ENCODE measurements at regions not wholly inside any gene's neighbourhood (a gene's known extent, or its start where the extent isn't known, plus 50 kb on each side); places are given as distances from the start of the nearest gene placed in this dataset.

GRCh38 chr12:93099792-93100191 is 170.7 kb upstream of the EEA1 start:
- POLR2A ChIA-PET, result interaction anchor here (0.7 to 0.9 kb wide), 2 partner anchors 37 to 596 kb away, joined by 3 read pairs; no protein-coding TSS in a partner anchor
- TF ChIP-seq EZH2phosphoT487 (IDR thresholded peaks at IDR 0.05; ENCODE audit: borderline replicate concordance, low read depth, low read length), result no peak
- TF ChIP-seq CTCF (conservative IDR thresholded peaks at IDR 0.05; ENCODE audit: low read length), result no peak
- H2AFZ ChIP-seq (ENCODE audit: low read length), result peak overlapping the region; percentile 14; the same call in 1 of the 2 replicates
- BruUV-seq (replicated peaks), result no TSS peak
- intact Hi-C loops (cut with micrococcal nuclease; ENCODE audit: unreplicated experiment), result loop anchor here (2.0 to 5.0 kb wide), 4 partner anchors 68 to 312 kb away; no protein-coding TSS in a partner anchor
- H3K4me3 ChIP-seq (ENCODE audit: low read depth, low read length, poor library complexity, severe bottlenecking), result no peak overlapping the region
- no peaks in the 10 kb centered on the region for H3K79me2 ChIP-seq (ENCODE audit: insufficient read depth, low read depth, low read length)
- no peak for DNase-seq (ENCODE audit: low spot score)
- H3K4me2 ChIP-seq (ENCODE audit: low read length), result no peak overlapping the region
- H3K27ac ChIP-seq (ENCODE audit: low read depth, low read length, poor library complexity, severe bottlenecking), result no peak overlapping the region
- peaks cover 7% of the 10 kb centered on the region for H3K4me1 ChIP-seq (ENCODE audit: insufficient read depth, low read length, poor library complexity, severe bottlenecking)
- no peaks in the 10 kb centered on the region for H3K9me3 ChIP-seq (ENCODE audit: low read length)
- CTCF ChIA-PET (ENCODE audit: unreplicated experiment), result no interaction called here
- no peaks in the 10 kb centered on the region for H3K36me3 ChIP-seq (ENCODE audit: insufficient read depth, low read length)
- H3K9me2 ChIP-seq (ENCODE audit: insufficient read depth, low read length), result no peaks in the 10 kb centered on the region
- no peaks in the 10 kb centered on the region for H4K20me1 ChIP-seq (ENCODE audit: insufficient read depth, low read length)

GRCh38 chr12:93100610-93101009 is 171.5 kb upstream of the EEA1 start:
- Histone ChIP-seq H3K9me3 (ENCODE audit: low read length) (no peaks in the 10 kb centered on the region), H3K4me2 (ENCODE audit: low read length) (no peak overlapping the region), H3K27ac (ENCODE audit: low read depth, low read length, poor library complexity, severe bottlenecking) (no peak overlapping the region), H3K4me3 (ENCODE audit: low read depth, low read length, poor library complexity, severe bottlenecking) (no peak overlapping the region), H3K4me1 (ENCODE audit: insufficient read depth, low read length, poor library complexity, severe bottlenecking) (peaks cover 4% of the 10 kb centered on the region), H2AFZ (ENCODE audit: low read length) (no peak overlapping the region), H3K9me2 (ENCODE audit: insufficient read depth, low read length) (no peaks in the 10 kb centered on the region), H3K36me3 (ENCODE audit: insufficient read depth, low read length) (no peaks in the 10 kb centered on the region), H3K79me2 (ENCODE audit: insufficient read depth, low read depth, low read length) (no peaks in the 10 kb centered on the region), H4K20me1 (ENCODE audit: insufficient read depth, low read length) (no peaks in the 10 kb centered on the region)
- BruUV-seq (replicated peaks), result no TSS peak
- intact Hi-C loops (cut with micrococcal nuclease; ENCODE audit: unreplicated experiment), result no loop called here
- ChIA-PET POLR2A (interaction anchor here (0.9 kb wide), 1 partner anchor 37 kb away, joined by 3 read pairs; no protein-coding TSS in a partner anchor), CTCF (ENCODE audit: unreplicated experiment) (no interaction called here)
- no peak for DNase-seq (ENCODE audit: low spot score)
- TF ChIP-seq CTCF (conservative IDR thresholded peaks at IDR 0.05; ENCODE audit: low read length), result no peak
- TF ChIP-seq EZH2phosphoT487 (IDR thresholded peaks at IDR 0.05; ENCODE audit: borderline replicate concordance, low read depth, low read length), result no peak

GRCh38 chr12:93101367-93101766 is 172.3 kb upstream of the EEA1 start:
- Histone ChIP-seq H2AFZ (ENCODE audit: low read length) (no peak overlapping the region), H3K79me2 (ENCODE audit: insufficient read depth, low read depth, low read length) (no peaks in the 10 kb centered on the region), H3K4me3 (ENCODE audit: low read depth, low read length, poor library complexity, severe bottlenecking) (no peak overlapping the region), H3K36me3 (ENCODE audit: insufficient read depth, low read length) (no peaks in the 10 kb centered on the region), H3K9me2 (ENCODE audit: insufficient read depth, low read length) (no peaks in the 10 kb centered on the region), H3K4me1 (ENCODE audit: insufficient read depth, low read length, poor library complexity, severe bottlenecking) (peaks cover 4% of the 10 kb centered on the region), H3K4me2 (ENCODE audit: low read length) (no peak overlapping the region), H4K20me1 (ENCODE audit: insufficient read depth, low read length) (no peaks in the 10 kb centered on the region), H3K9me3 (ENCODE audit: low read length) (no peaks in the 10 kb centered on the region), H3K27ac (ENCODE audit: low read depth, low read length, poor library complexity, severe bottlenecking) (no peak overlapping the region)
- no TSS peak for BruUV-seq (replicated peaks)
- ChIA-PET POLR2A (no interaction called here), CTCF (ENCODE audit: unreplicated experiment) (no interaction called here)
- TF ChIP-seq EZH2phosphoT487 (IDR thresholded peaks at IDR 0.05; ENCODE audit: borderline replicate concordance, low read depth, low read length) (no peak), CTCF (conservative IDR thresholded peaks at IDR 0.05; ENCODE audit: low read length) (no peak)
- DNase-seq (ENCODE audit: low spot score), result no peak
- intact Hi-C loops (cut with micrococcal nuclease; ENCODE audit: unreplicated experiment), result no loop called here

Data from OCI-LY7 (cell line).